ENCODE measurements at regions not wholly inside any gene's neighbourhood (a gene's known extent, or its start where the extent isn't known, plus 50 kb on each side); places are given as distances from the start of the nearest gene placed in this dataset.

DNA sequence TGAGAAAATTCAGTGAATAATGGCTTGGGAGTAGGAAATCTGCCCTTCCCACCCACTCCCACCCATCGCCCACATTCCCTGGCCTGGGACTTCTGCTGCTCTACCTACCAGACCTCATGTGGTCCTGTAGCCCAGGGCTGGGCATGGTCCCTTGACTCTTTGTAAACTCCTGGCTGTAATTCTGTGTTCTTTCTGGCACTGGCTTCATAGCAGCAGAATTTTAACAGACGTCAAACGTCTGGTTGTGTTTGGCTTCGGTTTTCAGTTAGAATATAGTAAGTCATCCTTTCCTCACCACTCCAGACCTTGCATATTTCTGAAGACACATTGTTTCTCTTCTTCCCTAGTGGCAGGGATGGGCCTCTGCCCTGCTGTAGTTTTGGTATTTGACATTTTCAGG lies 210.6 kb downstream of the CSNK2A3 start:
- H3K79me2 ChIP-seq (ENCODE audit: insufficient read depth, low read length) = no peaks in the 10 kb centered on the region
- Mint-ChIP-seq H3K36me3 (ENCODE audit: low read depth, unreplicated experiment) (no peaks in the 10 kb centered on the region), H3K27me3 (ENCODE audit: low read depth, unreplicated experiment) (peaks cover 4% of the 10 kb centered on the region), H3K9me3 (ENCODE audit: unreplicated experiment) (peaks cover 5% of the 10 kb centered on the region), H3K27ac (ENCODE audit: unreplicated experiment) (no peak overlapping the region), H3K4me3 (ENCODE audit: unreplicated experiment) (no peak overlapping the region), H3K4me1 (ENCODE audit: low read depth, unreplicated experiment) (no peaks in the 10 kb centered on the region)
- no peaks in the 10 kb centered on the region for H3K9me3 ChIP-seq (ENCODE audit: insufficient read depth, low read depth, low read length)
- H3K27ac ChIP-seq (ENCODE audit: low read depth, low read length) = no peak overlapping the region
- H3K4me1 ChIP-seq (ENCODE audit: insufficient read depth, low read length) = no peaks in the 10 kb centered on the region
- no peaks in the 10 kb centered on the region for H3K27me3 ChIP-seq (ENCODE audit: insufficient read depth, low read length)
- no peaks in the 10 kb centered on the region for H3K36me3 ChIP-seq (ENCODE audit: insufficient read depth, low read length)
- DNase-seq (ENCODE audit: low read depth) = no peak
- no peak overlapping the region for H3K4me2 ChIP-seq (ENCODE audit: low read length)
- H2AFZ ChIP-seq (ENCODE audit: low read depth, low read length) = no peak overlapping the region
- no peak overlapping the region for H3K9ac ChIP-seq (ENCODE audit: low read length)
- FAIRE-seq = no peak
- TF ChIP-seq EZH2 (IDR thresholded peaks at IDR 0.05; ENCODE audit: insufficient read depth, low read length) (no peak), CTCF (IDR thresholded peaks at IDR 0.05; ENCODE audit: insufficient read depth, low read depth, low read length) (no peak)
- H3K4me3 ChIP-seq (ENCODE audit: insufficient read depth, low read depth, low read length) = no peak overlapping the region
- H4K20me1 ChIP-seq (ENCODE audit: insufficient read depth, low read length) = no peaks in the 10 kb centered on the region

GRCh38 chr11:11141065-11141464 lies 212.0 kb downstream of the CSNK2A3 start:
- H3K9ac ChIP-seq (ENCODE audit: low read length) = no peak overlapping the region
- H3K27ac ChIP-seq (ENCODE audit: low read depth, low read length) = no peak overlapping the region
- FAIRE-seq (no peak), DNase-seq (ENCODE audit: low read depth) (no peak)
- H3K9me3 Mint-ChIP-seq (ENCODE audit: unreplicated experiment) = peaks cover 7% of the 10 kb centered on the region
- no peaks in the 10 kb centered on the region for H3K4me1 ChIP-seq (ENCODE audit: insufficient read depth, low read length)
- no peak overlapping the region for H2AFZ ChIP-seq (ENCODE audit: low read depth, low read length)
- H3K79me2 ChIP-seq (ENCODE audit: insufficient read depth, low read length) = no peaks in the 10 kb centered on the region
- H3K36me3 Mint-ChIP-seq (ENCODE audit: low read depth, unreplicated experiment) = no peaks in the 10 kb centered on the region
- TF ChIP-seq CTCF (IDR thresholded peaks at IDR 0.05; ENCODE audit: insufficient read depth, low read depth, low read length) = no peak
- TF ChIP-seq EZH2 (IDR thresholded peaks at IDR 0.05; ENCODE audit: insufficient read depth, low read length) = no peak
- no peak overlapping the region for H3K4me3 Mint-ChIP-seq (ENCODE audit: unreplicated experiment)
- no peaks in the 10 kb centered on the region for H3K9me3 ChIP-seq (ENCODE audit: insufficient read depth, low read depth, low read length)
- H3K4me1 Mint-ChIP-seq (ENCODE audit: low read depth, unreplicated experiment) = no peaks in the 10 kb centered on the region
- H3K4me3 ChIP-seq (ENCODE audit: insufficient read depth, low read depth, low read length) = no peak overlapping the region
- peaks cover 4% of the 10 kb centered on the region for H3K27me3 Mint-ChIP-seq (ENCODE audit: low read depth, unreplicated experiment)
- H3K27ac Mint-ChIP-seq (ENCODE audit: unreplicated experiment) = no peak overlapping the region
- no peak overlapping the region for H3K4me2 ChIP-seq (ENCODE audit: low read length)
- no peaks in the 10 kb centered on the region for H3K27me3 ChIP-seq (ENCODE audit: insufficient read depth, low read length)
- H4K20me1 ChIP-seq (ENCODE audit: insufficient read depth, low read length) = no peaks in the 10 kb centered on the region
- H3K36me3 ChIP-seq (ENCODE audit: insufficient read depth, low read length) = no peaks in the 10 kb centered on the region

DNA sequence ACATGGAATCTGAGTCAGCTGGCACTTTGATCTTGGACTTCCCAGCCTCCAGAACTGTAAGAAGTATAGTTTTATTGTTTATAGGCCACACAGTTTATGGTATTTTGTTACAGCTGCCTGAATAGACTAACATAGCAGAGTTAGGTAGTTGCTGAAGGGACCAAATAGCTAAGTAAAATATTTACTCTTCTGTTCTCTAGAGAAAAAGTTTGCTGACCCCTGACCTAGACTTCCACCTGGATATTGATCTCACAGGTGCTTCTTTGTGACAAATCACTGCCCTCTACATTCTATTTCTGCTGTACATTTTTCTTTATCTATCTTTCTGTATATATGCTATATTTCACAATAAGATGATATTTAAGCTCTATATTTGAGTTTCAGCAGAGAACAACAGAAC lies 212.5 kb downstream of the CSNK2A3 start:
- H4K20me1 ChIP-seq (ENCODE audit: insufficient read depth, low read length) = no peaks in the 10 kb centered on the region
- no peak overlapping the region for H3K4me3 ChIP-seq (ENCODE audit: insufficient read depth, low read depth, low read length)
- H3K4me3 Mint-ChIP-seq (ENCODE audit: unreplicated experiment) = no peak overlapping the region
- H2AFZ ChIP-seq (ENCODE audit: low read depth, low read length) = no peak overlapping the region
- no peaks in the 10 kb centered on the region for H3K36me3 Mint-ChIP-seq (ENCODE audit: low read depth, unreplicated experiment)
- no peak for TF ChIP-seq EZH2 (IDR thresholded peaks at IDR 0.05; ENCODE audit: insufficient read depth, low read length)
- TF ChIP-seq CTCF (IDR thresholded peaks at IDR 0.05; ENCODE audit: insufficient read depth, low read depth, low read length) = no peak
- no peak overlapping the region for H3K9ac ChIP-seq (ENCODE audit: low read length)
- H3K4me2 ChIP-seq (ENCODE audit: low read length) = no peak overlapping the region
- peaks cover 6% of the 10 kb centered on the region for H3K9me3 Mint-ChIP-seq (ENCODE audit: unreplicated experiment)
- no peaks in the 10 kb centered on the region for H3K9me3 ChIP-seq (ENCODE audit: insufficient read depth, low read depth, low read length)
- peaks cover 4% of the 10 kb centered on the region for H3K27me3 Mint-ChIP-seq (ENCODE audit: low read depth, unreplicated experiment)
- no peaks in the 10 kb centered on the region for H3K4me1 Mint-ChIP-seq (ENCODE audit: low read depth, unreplicated experiment)
- H3K27ac Mint-ChIP-seq (ENCODE audit: unreplicated experiment) = no peak overlapping the region
- H3K27me3 ChIP-seq (ENCODE audit: insufficient read depth, low read length) = peaks cover 3% of the 10 kb centered on the region
- H3K79me2 ChIP-seq (ENCODE audit: insufficient read depth, low read length) = no peaks in the 10 kb centered on the region
- DNase-seq (ENCODE audit: low read depth) (no peak), FAIRE-seq (no peak)
- H3K4me1 ChIP-seq (ENCODE audit: insufficient read depth, low read length) = no peaks in the 10 kb centered on the region
- no peak overlapping the region for H3K27ac ChIP-seq (ENCODE audit: low read depth, low read length)
- H3K36me3 ChIP-seq (ENCODE audit: insufficient read depth, low read length) = no peaks in the 10 kb centered on the region
